HG02852 (cell line): ENCODE measurements at regions not wholly inside any gene's neighbourhood (a gene's known extent, or its start where the extent isn't known, plus 50 kb on each side); places are given as distances from the start of the nearest gene placed in this dataset.

Experiments used
- ATAC-seq: cut with Tn5 transposase; IDR thresholded peaks from one replicate; pipeline ENCODE4 v1.9.1; 2021; ENCODE audit warnings: mild to moderate bottlenecking, moderate library complexity; ENCODE audit not compliant: unreplicated experiment

GRCh38 chr14:22458737-22459136 lies 130.3 kb downstream of the DAD1 start:
- ATAC-seq, result no peak

- no peak for ATAC-seq
These were observed 131.9 kb downstream of the DAD1 start for GRCh38 chr14:22456998-22457594.

- ATAC-seq, result no peak
These were observed 132.6 kb downstream of the DAD1 start for GRCh38 chr14:22456421-22456820.

GRCh38 chr14:22452330-22452729 lies 136.7 kb downstream of the DAD1 start:
- no peak for ATAC-seq

- no peak for ATAC-seq
These were observed 138.8 kb downstream of the DAD1 start for GRCh38 chr14:22450266-22450665.

- no peak for ATAC-seq
These were observed 139.5 kb downstream of the DAD1 start for GRCh38 chr14:22449600-22449905.

GRCh38 chr14:22448905-22449599 lies 140.0 kb downstream of the DAD1 start:
- peak; percentile 66 for ATAC-seq

GRCh38 chr14:22448035-22448904 lies 140.8 kb downstream of the DAD1 start:
- peak; percentile 77 for ATAC-seq

- no peak for ATAC-seq
These were observed 150.3 kb downstream of the DAD1 start for GRCh38 chr14:22438742-22439141.

GRCh38 chr14:22434901-22435550 lies 154.0 kb downstream of the DAD1 start:
- no peak for ATAC-seq

GRCh38 chr14:22434030-22434429 lies 155.0 kb downstream of the DAD1 start:
- no peak for ATAC-seq

GRCh38 chr14:22433069-22433468 lies 156.0 kb downstream of the DAD1 start:
- no peak for ATAC-seq

- no peak for ATAC-seq
These were observed 156.6 kb downstream of the DAD1 start for GRCh38 chr14:22432348-22432976.

GRCh38 chr14:22429546-22430294 lies 159.3 kb downstream of the DAD1 start:
- ATAC-seq, result no peak

GRCh38 chr14:22428700-22429291 lies 160.2 kb downstream of the DAD1 start:
- ATAC-seq, result no peak

GRCh38 chr14:22427771-22428231 lies 161.2 kb downstream of the DAD1 start:
- no peak for ATAC-seq

- no peak for ATAC-seq
These were observed 162.3 kb downstream of the DAD1 start for GRCh38 chr14:22426711-22427110.

GRCh38 chr14:22423958-22424357 lies 165.1 kb downstream of the DAD1 start:
- ATAC-seq, result no peak

GRCh38 chr14:22422238-22422637 lies 166.8 kb downstream of the DAD1 start:
- ATAC-seq, result no peak
